Lower lobe of right lung (tissue), 2 donors: ENCODE measurements at regions not wholly inside any gene's neighbourhood (a gene's known extent, or its start where the extent isn't known, plus 50 kb on each side); places are given as distances from the start of the nearest gene placed in this dataset.
A peak's percentile ranks its signal among the peaks of the same experiment; 100 is the strongest.
"Not testable (repeated sequence)": the region's sequence is repeated elsewhere in the genome, so short reads cannot be mapped to it uniquely, and the experiment has no call there.

Source experiments
- ATAC-seq, 2 donors: fragments of 200-7000 bp; cut with Tn5 transposase; one replicate each; pipeline ENCODE4 v1.9.1; 2020 to 2022; ENCODE audit warnings: mild to moderate bottlenecking in 2 of 2, moderate library complexity in 2 of 2
- DNase-seq: peaks from one replicate; pipeline ENCODE4 v3.0.0-alpha.2; 2020
- H3K27ac ChIP-seq: fragments of 200-600 bp; one replicate; pipeline ENCODE4 v1.8.0; 2022
- H3K27me3 ChIP-seq: fragments of 200-600 bp; one replicate; pipeline ENCODE4 v1.8.0; 2022; ENCODE audit warnings: low read depth
- H3K36me3 ChIP-seq: fragments of 200-600 bp; one replicate; pipeline ENCODE4 v1.8.0; 2022; ENCODE audit warnings: mild to moderate bottlenecking
- H3K4me1 ChIP-seq: fragments of 200-600 bp; one replicate; pipeline ENCODE4 v1.8.0; 2022
- H3K4me3 ChIP-seq: fragments of 200-600 bp; one replicate; pipeline ENCODE4 v1.8.0; 2022; ENCODE audit warnings: mild to moderate bottlenecking
- H3K9me3 ChIP-seq: fragments of 200-600 bp; one replicate; pipeline ENCODE4 v1.8.0; 2022
- intact Hi-C: fragments of 100-400 bp; cut with DNase I; formaldehyde crosslinking; loops from one replicate; pipeline ENCODE4 v1.11.0; 2022
- TF ChIP-seq, protein P1 (sequence below): fragments of 200-600 bp; IDR thresholded peaks from one replicate; pipeline ENCODE4 v1.8.0; 2022; ENCODE audit warnings: antibody characterized with exemption, mild to moderate bottlenecking
- donor health status: DM: no; HTN: yes; CAD: no; lungs with severe emphysema.

- intact Hi-C loops, DNase-seq, H3K4me1 ChIP-seq, ATAC-seq, H3K27me3 ChIP-seq, H3K9me3 ChIP-seq, H3K36me3 ChIP-seq, H3K27ac ChIP-seq, H3K4me3 ChIP-seq: not testable (repeated sequence)
Observed at GRCh38 chr4:121616449-121616848, 80.3 kb downstream of the ANXA5 start.

DNA sequence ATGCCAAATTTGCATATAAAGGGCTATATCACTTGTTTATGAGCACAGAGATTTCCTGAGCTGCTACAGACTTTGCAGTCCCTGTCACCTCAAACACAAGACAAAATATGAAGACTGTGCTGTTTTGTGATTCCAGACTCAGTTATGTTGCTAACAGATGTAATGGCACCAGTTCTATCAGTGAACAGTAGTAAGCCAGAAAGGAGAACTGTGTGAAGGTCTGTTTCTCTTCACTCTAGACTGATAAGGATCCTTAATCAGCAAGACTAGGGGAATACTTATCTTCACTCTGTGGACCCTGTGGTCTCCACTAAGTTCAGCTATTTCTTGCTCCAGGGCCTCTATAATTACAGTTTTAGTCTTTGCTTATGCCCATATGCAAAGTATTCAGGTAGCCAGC, 82.7 kb downstream of the ANXA5 start:
- Histone ChIP-seq H3K4me1 (no peaks in the 10 kb centered on the region), H3K27ac (no peak overlapping the region), H3K27me3 (no peaks in the 10 kb centered on the region), H3K9me3 (no peaks in the 10 kb centered on the region), H3K4me3 (no peak overlapping the region), H3K36me3 (no peaks in the 10 kb centered on the region)
- DNase-seq (no peak), ATAC-seq (no peak)
- TF ChIP-seq, protein P1, sequence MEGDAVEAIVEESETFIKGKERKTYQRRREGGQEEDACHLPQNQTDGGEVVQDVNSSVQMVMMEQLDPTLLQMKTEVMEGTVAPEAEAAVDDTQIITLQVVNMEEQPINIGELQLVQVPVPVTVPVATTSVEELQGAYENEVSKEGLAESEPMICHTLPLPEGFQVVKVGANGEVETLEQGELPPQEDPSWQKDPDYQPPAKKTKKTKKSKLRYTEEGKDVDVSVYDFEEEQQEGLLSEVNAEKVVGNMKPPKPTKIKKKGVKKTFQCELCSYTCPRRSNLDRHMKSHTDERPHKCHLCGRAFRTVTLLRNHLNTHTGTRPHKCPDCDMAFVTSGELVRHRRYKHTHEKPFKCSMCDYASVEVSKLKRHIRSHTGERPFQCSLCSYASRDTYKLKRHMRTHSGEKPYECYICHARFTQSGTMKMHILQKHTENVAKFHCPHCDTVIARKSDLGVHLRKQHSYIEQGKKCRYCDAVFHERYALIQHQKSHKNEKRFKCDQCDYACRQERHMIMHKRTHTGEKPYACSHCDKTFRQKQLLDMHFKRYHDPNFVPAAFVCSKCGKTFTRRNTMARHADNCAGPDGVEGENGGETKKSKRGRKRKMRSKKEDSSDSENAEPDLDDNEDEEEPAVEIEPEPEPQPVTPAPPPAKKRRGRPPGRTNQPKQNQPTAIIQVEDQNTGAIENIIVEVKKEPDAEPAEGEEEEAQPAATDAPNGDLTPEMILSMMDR = no peak
- intact Hi-C loops = no loop called here

DNA sequence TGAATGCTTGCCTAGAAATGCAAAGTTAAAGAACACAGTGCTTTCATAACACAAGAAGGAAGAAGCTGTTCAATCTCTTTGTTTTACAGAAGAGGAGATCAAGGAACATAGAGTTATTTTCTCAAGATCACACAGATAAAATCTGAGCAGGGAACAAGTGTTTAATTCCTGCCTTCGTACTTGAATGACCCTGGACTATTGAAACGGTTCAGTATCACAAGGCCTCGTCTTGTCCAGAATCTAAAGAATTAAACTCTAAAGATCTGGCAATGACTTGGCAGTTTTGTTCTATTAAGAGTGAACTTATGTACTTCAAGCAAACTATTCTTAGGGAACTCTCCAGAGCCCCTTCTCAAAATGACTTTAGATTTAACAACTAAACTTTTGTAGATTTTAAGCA, 97.7 kb downstream of the ANXA5 start:
- Histone ChIP-seq H3K4me1 (no peaks in the 10 kb centered on the region), H3K27ac (no peak overlapping the region), H3K36me3 (no peaks in the 10 kb centered on the region), H3K4me3 (no peak overlapping the region), H3K9me3 (no peaks in the 10 kb centered on the region), H3K27me3 (no peaks in the 10 kb centered on the region)
- peak in 1 of 2 donors; percentile 65 for ATAC-seq
- intact Hi-C loops = no loop called here
- DNase-seq = no peak
- TF ChIP-seq, protein P1 = no peak

- ATAC-seq (no peak), DNase-seq (no peak)
- no peaks in the 10 kb centered on the region for H3K4me1 ChIP-seq
- H3K27me3 ChIP-seq = no peaks in the 10 kb centered on the region
- H3K4me3 ChIP-seq = no peak overlapping the region
- no peaks in the 10 kb centered on the region for H3K9me3 ChIP-seq
- TF ChIP-seq, protein P1 = no peak
- no peaks in the 10 kb centered on the region for H3K36me3 ChIP-seq
- H3K27ac ChIP-seq = no peak overlapping the region
- intact Hi-C loops = no loop called here
Observed at GRCh38 chr4:121597346-121597934, 99.3 kb downstream of the ANXA5 start.

GRCh38 chr4:121594796-121595526, 101.8 kb downstream of the ANXA5 start:
- peak; percentile 65 to 76 for ATAC-seq
- intact Hi-C loops = no loop called here

GRCh38 chr4:121593760-121594159, 103.0 kb downstream of the ANXA5 start:
- intact Hi-C loops = no loop called here
- no peaks in the 10 kb centered on the region for H3K4me1 ChIP-seq
- H3K36me3 ChIP-seq = no peaks in the 10 kb centered on the region
- no peak for ATAC-seq
- no peaks in the 10 kb centered on the region for H3K9me3 ChIP-seq
- DNase-seq = no peak
- H3K4me3 ChIP-seq = no peak overlapping the region
- no peak overlapping the region for H3K27ac ChIP-seq
- no peaks in the 10 kb centered on the region for H3K27me3 ChIP-seq
- TF ChIP-seq, protein P1 = no peak

More at GRCh38 chr4:121594796-121595526, 101.8 kb downstream of the ANXA5 start:
- Histone ChIP-seq H3K9me3 (no peaks in the 10 kb centered on the region), H3K4me1 (no peaks in the 10 kb centered on the region), H3K27ac (peak overlapping the region; percentile 16), H3K27me3 (no peaks in the 10 kb centered on the region), H3K4me3 (no peak overlapping the region), H3K36me3 (no peaks in the 10 kb centered on the region)
- no peak for DNase-seq
- TF ChIP-seq, protein P1 = no peak

- intact Hi-C loops, H3K27me3 ChIP-seq, H3K27ac ChIP-seq, H3K4me3 ChIP-seq, H3K4me1 ChIP-seq, H3K9me3 ChIP-seq, DNase-seq, ATAC-seq, H3K36me3 ChIP-seq: not testable (repeated sequence)
Observed at GRCh38 chr4:121592257-121592656, 104.5 kb downstream of the ANXA5 start.
